Gastrocnemius medialis (tissue), 4 donors: ENCODE measurements at regions not wholly inside any gene's neighbourhood (a gene's known extent, or its start where the extent isn't known, plus 50 kb on each side); places are given as distances from the start of the nearest gene placed in this dataset.

Experiments
- CTCF ChIP-seq, 5 experiments: fragments of 450-650 bp in 3 of 5; fragments of 200-600 bp in 2 of 5; sonication (generic) in 2 of 5; IDR thresholded peaks in 4 of 5; conservative IDR thresholded peaks in 1 of 5; 1 replicate in 4 of 5; 2 replicates in 1 of 5; pipeline ENCODE4 v1.5.1; 2016 to 2019; ENCODE audit warnings: antibody characterized with exemption in 5 of 5, mild to moderate bottlenecking in 3 of 5, moderate library complexity in 3 of 5
- POLR2A ChIP-seq, 2 donors: fragments of 450-650 bp; IDR thresholded peaks; one replicate each; pipeline ENCODE4 v1.6.1; 2017; ENCODE audit warnings: antibody characterized with exemption in 2 of 2, mild to moderate bottlenecking in 2 of 2, moderate library complexity in 2 of 2

- no peak for TF ChIP-seq CTCF (IDR thresholded peaks at IDR 0.05 in 4 of 5, conservative IDR thresholded peaks at IDR 0.05 in 1 of 5)
- no peak for TF ChIP-seq POLR2A (IDR thresholded peaks at IDR 0.05)
These were observed 264.3 kb upstream of the LRTM1 start for GRCh38 chr3:55191911-55192775.
